ENCODE measurements at regions not wholly inside any gene's neighbourhood (a gene's known extent, or its start where the extent isn't known, plus 50 kb on each side); places are given as distances from the start of the nearest gene placed in this dataset.

GRCh38 chr17:34725725-34726124 is 146.3 kb downstream of the TMEM132E start:
- H3K27ac ChIP-seq (ENCODE audit: low read length): no peak overlapping the region
- H3K4me2 ChIP-seq (ENCODE audit: low read length): no peak overlapping the region
- no peaks in the 10 kb centered on the region for H3K79me2 ChIP-seq (replicated peaks; ENCODE audit: insufficient read depth, low read length)
- H3K36me3 ChIP-seq (ENCODE audit: insufficient read depth, low read length): no peaks in the 10 kb centered on the region
- no peaks in the 10 kb centered on the region for H3K27me3 ChIP-seq (ENCODE audit: insufficient read depth, low read depth, low read length)
- H3F3A ChIP-seq (ENCODE audit: insufficient read depth, low read length, poor library complexity, severe bottlenecking): no peaks in the 10 kb centered on the region
- H3K9ac ChIP-seq (ENCODE audit: low read length): no peak overlapping the region
- no peaks in the 10 kb centered on the region for H3K9me2 ChIP-seq (ENCODE audit: insufficient read depth, low read length)
- TF ChIP-seq POLR2AphosphoS5 (IDR thresholded peaks at IDR 0.05): no peak
- no peak for TF ChIP-seq TAF1 (IDR thresholded peaks at IDR 0.05; ENCODE audit: low read depth)
- no peak for TF ChIP-seq REST (IDR thresholded peaks at IDR 0.05; ENCODE audit: borderline replicate concordance)
- no peak for TF ChIP-seq EP300 (conservative IDR thresholded peaks at IDR 0.05; ENCODE audit: poor library complexity, severe bottlenecking)
- no peak for TF ChIP-seq SMC3 (conservative IDR thresholded peaks at IDR 0.05; ENCODE audit: poor library complexity)
- TF ChIP-seq MXI1 (conservative IDR thresholded peaks at IDR 0.05; ENCODE audit: poor library complexity, severe bottlenecking): no peak
- TF ChIP-seq EZH2 (IDR thresholded peaks at IDR 0.05; ENCODE audit: borderline replicate concordance, insufficient read depth, low read length, poor library complexity, severe bottlenecking): no peak
- no peak for TF ChIP-seq CTCF (IDR thresholded peaks at IDR 0.05; ENCODE audit: poor library complexity, severe bottlenecking)
- no peaks in the 10 kb centered on the region for H4K20me1 ChIP-seq (ENCODE audit: insufficient read depth)
- H3K9me3 ChIP-seq (ENCODE audit: low read length): no peaks in the 10 kb centered on the region
- no peak overlapping the region for H2AFZ ChIP-seq (ENCODE audit: low read depth, low read length)
- no peak overlapping the region for H3K4me3 ChIP-seq (ENCODE audit: low read length)

- Histone ChIP-seq H3K9ac (ENCODE audit: low read length) (no peak overlapping the region), H4K20me1 (ENCODE audit: insufficient read depth) (no peaks in the 10 kb centered on the region), H3K4me3 (ENCODE audit: low read length) (no peak overlapping the region), H3K4me2 (ENCODE audit: low read length) (no peak overlapping the region), H3K27ac (ENCODE audit: low read length) (no peak overlapping the region), H3F3A (ENCODE audit: insufficient read depth, low read length, poor library complexity, severe bottlenecking) (no peaks in the 10 kb centered on the region), H3K36me3 (ENCODE audit: insufficient read depth, low read length) (no peaks in the 10 kb centered on the region), H3K27me3 (ENCODE audit: insufficient read depth, low read depth, low read length) (no peaks in the 10 kb centered on the region), H3K9me3 (ENCODE audit: low read length) (no peaks in the 10 kb centered on the region), H2AFZ (ENCODE audit: low read depth, low read length) (no peak overlapping the region), H3K9me2 (ENCODE audit: insufficient read depth, low read length) (no peaks in the 10 kb centered on the region), H3K79me2 (replicated peaks; ENCODE audit: insufficient read depth, low read length) (no peaks in the 10 kb centered on the region)
- TF ChIP-seq CTCF (IDR thresholded peaks at IDR 0.05; ENCODE audit: poor library complexity, severe bottlenecking) (no peak), MXI1 (conservative IDR thresholded peaks at IDR 0.05; ENCODE audit: poor library complexity, severe bottlenecking) (no peak), EP300 (conservative IDR thresholded peaks at IDR 0.05; ENCODE audit: poor library complexity, severe bottlenecking) (no peak), POLR2AphosphoS5 (IDR thresholded peaks at IDR 0.05) (no peak)
Measured at GRCh38 chr17:34725008-34725407, 145.6 kb downstream of the TMEM132E start.

Data from neural cell (in vitro differentiated cells).